Limb (tissue), 2 donors: ENCODE measurements at regions not wholly inside any gene's neighbourhood (a gene's known extent, or its start where the extent isn't known, plus 50 kb on each side); places are given as distances from the start of the nearest gene placed in this dataset.

Experiments used
- DNase-seq, 2 donors: peaks; one replicate each; pipeline ENCODE4 v3.0.0-alpha.2; 2016; ENCODE audit errors: extremely low spot score in 2 of 2

GRCh38 chr13:68509734-68510621 is 1279.8 kb upstream of the PCDH9 start:
- no peak for DNase-seq

GRCh38 chr13:68506888-68507551 is 1276.9 kb upstream of the PCDH9 start:
- DNase-seq = no peak

- DNase-seq = no peak
Observed at GRCh38 chr13:68490594-68490993, 1260.5 kb upstream of the PCDH9 start.

DNA sequence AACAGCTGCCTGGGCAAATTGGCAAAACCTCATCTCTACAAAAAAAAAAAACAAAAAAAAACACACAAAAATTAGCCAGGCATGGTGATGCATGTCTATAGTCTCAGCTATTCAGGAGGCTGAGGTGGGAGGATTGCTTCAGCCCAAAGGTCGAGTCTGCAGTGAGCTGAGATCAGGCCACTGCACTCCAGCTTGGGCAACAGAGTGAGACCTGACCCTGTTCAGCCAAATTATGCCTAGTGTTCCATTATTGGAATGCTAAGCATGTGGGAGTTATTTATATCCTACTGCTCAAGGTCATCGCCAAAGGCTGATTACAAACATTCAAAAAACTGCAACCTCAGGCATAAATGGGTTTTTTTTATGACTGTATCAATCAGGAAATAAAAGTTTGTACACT is 1251.0 kb upstream of the PCDH9 start:
- no peak for DNase-seq

- no peak for DNase-seq
Observed at GRCh38 chr13:68473834-68474326, 1243.7 kb upstream of the PCDH9 start.

DNA sequence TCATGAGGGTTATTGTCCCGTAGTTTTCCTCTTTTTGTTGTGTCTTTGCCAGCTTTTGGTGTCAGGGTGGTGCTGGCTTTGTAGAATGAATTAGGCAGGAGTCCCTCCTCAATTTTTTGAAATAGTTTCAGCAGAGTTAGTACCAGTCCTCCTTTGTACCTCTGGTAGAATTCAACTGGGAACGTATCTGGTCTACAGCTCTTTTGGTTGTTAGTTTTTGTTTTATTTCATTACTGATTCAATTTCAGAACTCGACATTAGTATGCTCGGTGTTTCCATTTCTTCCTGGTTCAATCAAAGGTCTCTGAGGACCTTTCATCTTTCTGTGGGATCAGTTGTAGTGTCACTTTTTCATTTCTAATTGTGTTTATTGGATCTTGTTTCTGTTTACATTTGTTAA is 1237.0 kb upstream of the PCDH9 start:
- DNase-seq = no peak

DNA sequence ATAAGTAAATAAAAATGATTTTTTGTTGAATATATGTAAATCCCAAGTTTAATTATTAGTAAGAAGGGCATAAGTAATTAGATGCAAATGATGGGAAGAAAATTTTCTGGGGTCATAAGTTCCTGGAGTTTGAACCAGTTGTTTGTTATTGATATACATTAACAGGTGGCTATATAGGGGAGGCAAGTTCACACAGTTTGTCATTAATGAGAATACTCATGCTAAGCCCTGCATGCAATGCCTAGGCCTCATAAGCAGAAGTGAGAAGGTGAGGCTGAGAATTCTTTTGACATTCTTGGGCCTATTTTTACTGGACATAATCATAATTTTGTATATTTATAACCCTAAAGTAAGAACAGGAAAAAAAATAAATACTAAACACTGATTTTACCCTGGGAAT is 1210.7 kb upstream of the PCDH9 start:
- DNase-seq = no peak

DNA sequence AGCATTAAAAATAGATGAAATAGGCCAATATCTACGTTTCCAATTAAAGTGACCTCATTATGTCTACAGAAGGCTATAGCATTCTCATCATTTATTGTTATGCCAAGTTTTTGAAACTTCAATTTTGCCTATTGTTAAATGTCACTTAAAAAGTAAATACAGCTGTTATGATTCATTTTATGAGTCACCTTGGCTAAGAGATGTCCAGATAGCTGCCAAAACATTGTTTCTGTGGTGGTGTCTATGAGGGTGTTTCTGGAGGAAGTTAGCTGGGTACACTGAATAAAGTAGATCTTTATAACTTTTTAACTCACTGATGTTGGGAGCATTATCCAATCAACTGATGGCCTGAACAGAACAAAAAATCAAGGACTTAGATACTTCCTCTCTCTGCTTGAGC is 1209.7 kb upstream of the PCDH9 start:
- DNase-seq = no peak

DNA sequence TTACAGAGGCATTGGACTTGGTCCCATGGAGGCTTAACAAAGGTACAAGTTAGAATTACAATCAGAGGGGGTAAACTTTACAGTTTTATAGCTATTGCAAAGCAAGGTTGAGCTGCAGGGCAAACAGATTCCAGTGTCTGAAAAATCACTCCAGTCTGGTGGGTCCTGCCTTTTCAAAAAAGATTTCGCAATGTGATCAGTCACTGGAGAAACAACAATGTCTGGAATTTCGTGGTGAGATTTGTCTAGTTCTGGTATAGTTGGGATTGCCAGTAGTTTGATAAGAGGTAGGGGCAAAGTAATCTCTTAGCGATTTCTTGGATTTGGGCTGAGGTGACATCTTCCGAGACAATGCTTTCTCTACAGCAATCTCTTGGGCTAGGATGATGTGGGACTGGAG is 1198.2 kb upstream of the PCDH9 start:
- DNase-seq = no peak

DNA sequence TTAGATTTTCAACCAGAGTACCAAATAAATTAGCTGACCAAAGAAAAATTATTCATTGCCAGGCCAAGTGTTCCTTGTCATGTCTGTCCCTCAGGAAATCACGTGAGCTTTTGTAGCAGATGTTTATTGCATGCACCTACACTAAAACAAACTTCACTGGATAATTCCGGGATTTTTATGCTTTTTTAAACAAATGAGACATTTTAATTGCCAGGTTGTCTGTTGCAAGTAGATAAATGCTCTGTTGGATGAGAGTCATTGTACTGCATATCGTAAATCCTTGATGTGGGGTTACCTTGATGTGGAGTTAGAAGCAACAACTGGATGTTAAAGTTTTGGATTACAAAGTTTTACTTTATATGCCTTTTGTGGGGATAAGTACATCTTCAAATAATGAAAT is 1187.7 kb upstream of the PCDH9 start:
- no peak for DNase-seq

DNA sequence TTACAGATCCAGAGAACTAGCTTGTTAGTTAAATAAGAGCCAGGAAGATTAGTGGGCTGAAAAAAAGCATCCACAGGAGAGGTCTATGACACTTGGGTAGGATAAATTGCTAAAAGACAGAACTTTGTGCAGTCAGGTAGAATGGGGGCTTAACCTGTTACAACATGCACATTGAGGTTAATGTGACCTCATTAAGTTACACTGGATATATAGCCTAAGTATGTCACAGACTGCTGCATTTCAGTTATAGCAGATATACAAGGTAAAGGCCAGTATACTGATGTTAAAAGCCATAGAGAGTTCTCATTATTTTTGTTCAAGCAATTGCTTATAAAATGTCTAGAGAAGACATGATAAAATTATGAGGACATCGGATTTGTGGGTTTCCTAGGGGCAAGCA is 1179.9 kb upstream of the PCDH9 start:
- DNase-seq = no peak

GRCh38 chr13:68390987-68391386 is 1160.9 kb upstream of the PCDH9 start:
- DNase-seq = no peak

- DNase-seq = no peak
Observed at GRCh38 chr13:68386808-68387207, 1156.7 kb upstream of the PCDH9 start.

GRCh38 chr13:68380041-68380973 is 1150.2 kb upstream of the PCDH9 start:
- no peak for DNase-seq

DNA sequence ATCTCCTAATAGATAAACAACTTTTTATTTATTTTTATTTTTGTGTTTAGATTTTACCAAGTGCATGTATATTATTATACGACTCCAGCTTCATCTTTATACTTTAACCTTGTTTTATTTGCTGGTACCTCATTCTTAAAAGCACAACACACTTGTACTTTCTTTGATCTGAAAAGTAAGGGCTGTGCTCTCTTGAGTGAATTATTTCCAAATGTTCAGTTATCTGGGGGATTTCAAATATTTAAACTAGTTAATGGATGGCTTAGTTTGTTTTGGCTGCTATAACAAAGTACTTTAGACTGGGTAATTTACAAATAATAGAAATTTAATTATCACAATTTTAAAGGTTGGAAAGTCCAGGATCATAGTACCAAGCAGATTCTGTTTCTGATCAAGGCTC is 1148.2 kb upstream of the PCDH9 start:
- no peak for DNase-seq

DNA sequence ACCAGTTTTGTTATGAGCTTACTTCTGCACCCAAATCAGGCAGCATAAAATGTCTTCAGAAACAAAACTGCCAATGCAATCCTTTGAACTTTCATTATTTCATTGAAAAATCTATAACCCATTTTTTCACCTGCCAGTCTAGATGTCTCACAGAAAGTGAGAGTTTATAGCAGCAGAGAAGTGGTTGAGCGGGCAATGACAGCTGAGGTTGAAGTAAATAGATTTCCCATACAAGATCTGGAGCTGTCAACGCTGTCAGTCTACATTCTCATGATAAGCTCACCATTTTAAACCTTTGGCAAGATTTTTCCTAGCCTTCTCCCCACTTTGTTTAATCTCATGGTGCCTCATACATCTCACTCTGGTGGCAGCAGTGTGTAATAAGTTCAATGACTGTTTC is 1144.9 kb upstream of the PCDH9 start:
- no peak for DNase-seq

- DNase-seq = no peak
Observed at GRCh38 chr13:68369739-68370138, 1139.6 kb upstream of the PCDH9 start.

- DNase-seq = no peak
Observed at GRCh38 chr13:68368922-68369321, 1138.8 kb upstream of the PCDH9 start.

DNA sequence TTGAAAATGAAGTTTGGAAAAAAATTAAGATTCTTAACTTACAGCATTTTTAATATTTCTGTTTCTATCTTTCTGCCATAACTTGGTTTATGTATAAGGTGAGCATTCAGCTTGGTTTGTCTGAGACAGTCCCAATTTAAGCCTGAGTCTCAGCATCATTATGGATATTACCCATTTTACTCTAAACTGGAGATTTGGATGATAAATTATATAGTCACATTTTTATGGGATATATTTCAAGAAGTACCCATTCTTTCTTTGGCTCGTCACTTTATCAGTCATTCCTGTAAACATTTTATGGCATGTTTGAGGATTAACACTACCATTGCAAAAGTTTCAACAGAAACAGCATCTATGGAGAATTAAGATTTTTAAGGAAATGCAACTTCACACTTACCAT is 1129.0 kb upstream of the PCDH9 start:
- DNase-seq = no peak

GRCh38 chr13:68358294-68358705 is 1128.2 kb upstream of the PCDH9 start:
- DNase-seq = no peak

DNA sequence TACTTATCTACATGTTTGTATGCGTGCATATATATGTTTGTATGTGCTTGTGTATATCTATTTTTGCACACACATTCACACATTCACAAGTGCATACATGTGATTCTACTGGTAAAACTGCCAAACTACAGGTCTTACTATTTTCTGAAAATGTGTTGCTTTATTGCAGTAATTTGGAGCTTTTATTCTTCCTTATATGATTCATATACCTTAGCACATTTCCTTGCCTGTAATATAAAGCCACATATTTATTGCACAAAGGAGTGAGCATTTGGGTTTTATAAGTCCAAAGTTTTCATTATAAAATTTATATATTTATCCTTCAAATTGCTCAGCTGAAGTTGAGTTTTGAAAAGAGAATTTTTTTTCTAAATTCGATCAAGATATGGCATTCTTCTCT is 1120.4 kb upstream of the PCDH9 start:
- no peak for DNase-seq

DNA sequence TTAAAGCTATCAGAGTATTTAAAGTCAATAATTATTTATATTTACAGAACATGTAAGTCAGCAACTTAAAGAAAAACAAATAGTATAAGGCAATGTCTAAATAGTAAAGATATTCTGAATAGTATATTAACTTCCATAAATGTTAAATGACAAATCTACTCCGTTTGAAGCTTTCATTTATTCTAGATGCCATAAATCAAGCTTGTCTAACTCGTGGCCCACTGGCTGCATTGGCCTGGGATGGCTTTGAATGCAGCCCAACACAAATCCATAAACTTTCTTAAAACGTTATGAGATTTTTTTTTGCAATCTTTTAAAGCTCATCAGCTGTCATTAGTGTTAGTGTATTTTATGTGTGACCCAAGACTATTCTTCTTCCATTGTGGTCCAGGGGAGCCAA is 1117.1 kb upstream of the PCDH9 start:
- no peak for DNase-seq
